C4-2B (cell line): ENCODE measurements at regions not wholly inside any gene's neighbourhood (a gene's known extent, or its start where the extent isn't known, plus 50 kb on each side); places are given as distances from the start of the nearest gene placed in this dataset.

Source experiments
- H3K27ac ChIP-seq: fragments of 450-650 bp; 2 replicates; pipeline ENCODE4 v1.5.1; 2017
- ZFX ChIP-seq: fragments of 450-650 bp; IDR thresholded peaks from 2 replicates; pipeline ENCODE4 v1.6.1; 2017
- TF ChIP-seq, protein P1 (sequence below): fragments of 450-650 bp; conservative IDR thresholded peaks from 2 replicates; pipeline ENCODE4 v1.5.1; 2017; ENCODE audit warnings: mild to moderate bottlenecking

DNA sequence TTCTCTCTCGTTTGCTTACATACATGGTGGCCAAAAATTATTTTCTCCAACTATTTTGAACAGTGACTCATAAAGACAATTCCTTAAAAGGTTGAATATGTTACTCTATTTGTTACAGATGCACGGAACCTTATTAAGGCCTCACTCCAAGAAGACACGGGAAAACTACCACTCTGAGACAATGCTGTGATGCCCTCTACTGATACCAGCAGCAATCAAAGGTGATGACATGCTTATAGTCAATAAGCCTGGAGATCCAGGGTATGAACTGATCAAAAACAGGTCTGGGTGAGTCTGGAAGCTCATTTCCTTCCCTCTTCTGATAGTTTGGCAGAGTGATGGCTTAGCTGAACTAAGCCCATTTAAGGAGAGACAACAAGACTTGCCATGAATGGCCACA, 563.0 kb downstream of the LRRIQ3 start:
- H3K27ac ChIP-seq: no peak overlapping the region
- TF ChIP-seq, protein P1, sequence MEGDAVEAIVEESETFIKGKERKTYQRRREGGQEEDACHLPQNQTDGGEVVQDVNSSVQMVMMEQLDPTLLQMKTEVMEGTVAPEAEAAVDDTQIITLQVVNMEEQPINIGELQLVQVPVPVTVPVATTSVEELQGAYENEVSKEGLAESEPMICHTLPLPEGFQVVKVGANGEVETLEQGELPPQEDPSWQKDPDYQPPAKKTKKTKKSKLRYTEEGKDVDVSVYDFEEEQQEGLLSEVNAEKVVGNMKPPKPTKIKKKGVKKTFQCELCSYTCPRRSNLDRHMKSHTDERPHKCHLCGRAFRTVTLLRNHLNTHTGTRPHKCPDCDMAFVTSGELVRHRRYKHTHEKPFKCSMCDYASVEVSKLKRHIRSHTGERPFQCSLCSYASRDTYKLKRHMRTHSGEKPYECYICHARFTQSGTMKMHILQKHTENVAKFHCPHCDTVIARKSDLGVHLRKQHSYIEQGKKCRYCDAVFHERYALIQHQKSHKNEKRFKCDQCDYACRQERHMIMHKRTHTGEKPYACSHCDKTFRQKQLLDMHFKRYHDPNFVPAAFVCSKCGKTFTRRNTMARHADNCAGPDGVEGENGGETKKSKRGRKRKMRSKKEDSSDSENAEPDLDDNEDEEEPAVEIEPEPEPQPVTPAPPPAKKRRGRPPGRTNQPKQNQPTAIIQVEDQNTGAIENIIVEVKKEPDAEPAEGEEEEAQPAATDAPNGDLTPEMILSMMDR: peak; percentile 16
- TF ChIP-seq ZFX: no peak

DNA sequence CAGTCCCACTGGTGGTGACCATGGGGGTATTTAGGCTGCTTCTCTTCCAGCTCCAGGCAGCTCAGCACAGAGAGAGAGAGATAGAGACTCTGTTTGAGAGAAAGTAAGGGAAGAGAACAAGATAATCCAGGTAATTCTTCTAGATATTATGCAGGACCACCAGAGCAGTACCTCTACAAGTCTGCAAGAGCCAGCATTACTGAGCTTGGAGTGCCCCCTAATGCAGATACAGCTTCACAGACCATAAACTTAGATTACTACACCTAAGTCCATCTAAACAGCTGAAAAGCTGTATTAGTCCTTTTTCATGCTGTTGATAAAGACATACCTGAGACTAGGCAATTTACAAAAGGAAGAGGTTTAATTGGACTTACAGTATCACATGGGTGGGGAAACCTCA, 570.3 kb downstream of the LRRIQ3 start:
- H3K27ac ChIP-seq: no peak overlapping the region
- no peak for TF ChIP-seq ZFX
- TF ChIP-seq, protein P1: no peak

DNA sequence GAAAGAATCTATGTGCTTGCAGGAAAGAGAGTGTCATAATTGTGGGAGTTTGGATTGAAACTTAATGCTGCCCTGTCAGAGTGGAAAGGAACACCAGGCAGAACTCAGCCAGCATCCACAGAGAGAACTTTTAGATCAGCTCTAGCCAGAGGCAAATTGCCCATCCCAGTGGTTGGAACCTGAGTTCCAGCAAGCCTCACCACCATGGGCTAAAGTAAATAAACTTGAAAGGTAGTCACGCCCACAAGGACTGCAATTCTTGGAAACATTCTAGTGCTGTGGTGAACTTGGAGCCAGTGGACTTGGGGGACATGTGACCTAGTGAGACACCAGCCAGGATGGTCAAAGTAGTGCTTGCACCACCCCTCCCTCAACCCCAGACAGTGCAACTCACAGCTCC, 571.6 kb downstream of the LRRIQ3 start:
- TF ChIP-seq ZFX: no peak
- TF ChIP-seq, protein P1: no peak
- H3K27ac ChIP-seq: no peak overlapping the region

DNA sequence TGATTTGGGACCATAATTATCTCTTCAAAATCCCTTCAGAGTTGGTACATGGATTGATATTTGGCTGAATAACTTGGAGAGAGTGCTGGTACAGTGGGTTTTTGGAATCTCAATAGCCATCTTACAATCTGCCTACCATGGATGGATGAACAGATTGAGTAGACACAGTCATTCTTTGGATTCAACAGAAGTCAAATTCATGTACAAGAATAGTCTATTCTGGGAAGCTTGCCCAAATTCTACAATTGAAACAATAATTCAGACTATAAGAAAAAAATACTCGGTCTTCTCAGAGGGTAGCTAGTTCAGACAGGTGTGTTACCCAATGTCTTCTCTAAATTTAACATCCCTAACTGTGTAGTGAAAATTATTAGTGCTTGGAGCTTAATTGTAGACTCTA, 574.0 kb downstream of the LRRIQ3 start:
- H3K27ac ChIP-seq: no peak overlapping the region
- TF ChIP-seq, protein P1: no peak
- TF ChIP-seq ZFX: no peak

DNA sequence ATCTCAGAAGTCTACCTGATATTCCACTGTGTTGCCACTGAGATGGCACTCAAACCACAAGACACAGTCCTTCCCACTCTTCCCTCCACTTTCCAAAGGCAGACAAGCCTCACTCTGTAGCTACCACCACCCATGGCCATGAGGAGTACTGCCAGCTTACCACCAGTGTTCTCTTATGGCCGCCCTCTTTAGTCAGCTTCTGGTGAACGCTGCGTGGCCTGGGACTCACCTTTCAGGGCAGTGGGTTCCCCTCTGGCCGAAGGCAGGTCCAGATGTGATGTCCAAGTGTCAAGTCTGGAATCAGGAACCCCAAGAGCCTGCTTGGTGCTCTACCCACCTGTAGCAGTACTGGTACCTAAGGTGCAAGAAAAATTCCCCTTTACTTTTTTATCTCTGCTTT, 580.8 kb downstream of the LRRIQ3 start:
- TF ChIP-seq, protein P1: no peak
- TF ChIP-seq ZFX: no peak
- no peak overlapping the region for H3K27ac ChIP-seq

DNA sequence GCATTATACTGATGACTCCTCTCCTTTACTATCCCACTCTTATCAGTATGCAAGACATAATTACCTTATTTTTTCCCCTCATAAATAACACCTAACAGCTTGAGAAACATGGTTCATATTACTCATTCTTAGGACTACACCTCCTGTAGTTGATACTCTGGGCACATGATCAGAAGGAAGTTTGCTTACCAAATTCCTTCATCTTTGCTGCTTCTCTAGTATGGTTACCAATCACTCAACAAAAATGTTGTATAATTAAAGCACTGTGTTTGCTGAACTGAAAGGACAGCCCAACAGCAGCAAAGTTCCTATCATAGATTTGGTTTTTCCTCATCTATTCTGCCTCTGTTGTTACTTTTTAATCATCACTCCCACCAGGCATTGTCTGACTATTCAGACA, 586.3 kb downstream of the LRRIQ3 start:
- no peak for TF ChIP-seq ZFX
- TF ChIP-seq, protein P1: no peak
- no peak overlapping the region for H3K27ac ChIP-seq

DNA sequence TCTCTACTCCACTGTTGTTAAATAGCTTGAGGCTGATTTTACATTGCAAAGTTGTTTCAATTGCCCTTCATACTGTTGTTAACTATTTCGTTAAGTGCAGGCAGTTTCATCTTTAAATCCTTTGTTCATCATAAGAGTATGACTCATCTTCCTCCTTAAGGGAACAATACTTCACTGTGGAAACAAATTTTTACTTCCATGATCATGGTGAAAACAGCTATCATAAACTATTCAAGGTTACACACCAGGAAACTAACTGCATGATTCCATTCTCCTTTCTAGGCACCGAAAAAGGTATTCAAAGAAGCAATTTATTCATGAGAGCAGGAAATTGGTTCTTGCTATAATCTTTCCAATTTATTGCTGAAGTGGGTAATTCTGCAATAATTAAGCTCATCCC, 593.2 kb downstream of the LRRIQ3 start:
- no peak overlapping the region for H3K27ac ChIP-seq
- TF ChIP-seq ZFX: no peak
- TF ChIP-seq, protein P1: no peak
